ENCODE measurements at regions not wholly inside any gene's neighbourhood (a gene's known extent, or its start where the extent isn't known, plus 50 kb on each side); places are given as distances from the start of the nearest gene placed in this dataset.
"Not testable (repeated sequence)": the region's sequence is repeated elsewhere in the genome, so short reads cannot be mapped to it uniquely, and the experiment has no call there.

GRCh38 chr18:68229351-68229750 is 485.6 kb downstream of the TMX3 start:
- DNase-seq: no peak

- DNase-seq: no peak
These were observed 493.7 kb downstream of the TMX3 start for GRCh38 chr18:68221111-68221724.

GRCh38 chr18:68220458-68220857 is 494.4 kb downstream of the TMX3 start:
- no peak for DNase-seq

- no peak for DNase-seq
These were observed 495.0 kb downstream of the TMX3 start for GRCh38 chr18:68219872-68220271.

- DNase-seq: no peak
These were observed 495.6 kb downstream of the TMX3 start for GRCh38 chr18:68219274-68219673.

GRCh38 chr18:68215931-68216330 is 499.0 kb downstream of the TMX3 start:
- no peak for DNase-seq

- DNase-seq: no peak
These were observed 528.9 kb downstream of the TMX3 start for GRCh38 chr18:68186039-68186438.

- DNase-seq: peak; percentile 3
These were observed 533.0 kb downstream of the TMX3 start for GRCh38 chr18:68181956-68182355.

- no peak for DNase-seq
These were observed 535.1 kb downstream of the TMX3 start for GRCh38 chr18:68179811-68180210.

GRCh38 chr18:68178921-68179320 is 536.0 kb downstream of the TMX3 start:
- DNase-seq: no peak

- DNase-seq: no peak
These were observed 536.9 kb downstream of the TMX3 start for GRCh38 chr18:68177807-68178702.

GRCh38 chr18:68176901-68177300 is 538.0 kb downstream of the TMX3 start:
- DNase-seq: no peak

GRCh38 chr18:68172842-68173549 is 541.9 kb downstream of the TMX3 start:
- no peak for DNase-seq

- DNase-seq: no peak
These were observed 550.0 kb downstream of the TMX3 start for GRCh38 chr18:68164909-68165308.

- not testable (repeated sequence) for DNase-seq
These were observed 561.1 kb downstream of the TMX3 start for GRCh38 chr18:68153821-68154220.

- no peak for DNase-seq
These were observed 562.1 kb downstream of the TMX3 start for GRCh38 chr18:68152770-68153169.

GRCh38 chr18:68150961-68151360 is 563.9 kb downstream of the TMX3 start:
- DNase-seq: no peak

- no peak for DNase-seq
These were observed 566.0 kb downstream of the TMX3 start for GRCh38 chr18:68148863-68149262.

- DNase-seq: no peak
These were observed 567.2 kb downstream of the TMX3 start for GRCh38 chr18:68147728-68148127.

- DNase-seq: no peak
These were observed 593.1 kb downstream of the TMX3 start for GRCh38 chr18:68121826-68122225.

GRCh38 chr18:68121308-68121707 is 593.6 kb downstream of the TMX3 start:
- DNase-seq: no peak

GRCh38 chr18:68114989-68115388 is 598.5 kb upstream of the DSEL start:
- no peak for DNase-seq

GRCh38 chr18:68104036-68104435 is 587.5 kb upstream of the DSEL start:
- no peak for DNase-seq

Measured in skin of body (tissue), 1 donor.